ENCODE measurements at regions not wholly inside any gene's neighbourhood (a gene's known extent, or its start where the extent isn't known, plus 50 kb on each side); places are given as distances from the start of the nearest gene placed in this dataset.

GRCh38 chr6:112613410-112613809 is 266.3 kb downstream of the RFPL4B start:
- no peak for TF ChIP-seq EZH2phosphoT487 (IDR thresholded peaks at IDR 0.05; ENCODE audit: borderline replicate concordance, low read depth)
- TF ChIP-seq CTCF (IDR thresholded peaks at IDR 0.05) = no peak
- TF ChIP-seq POLR2AphosphoS5 (IDR thresholded peaks at IDR 0.05; ENCODE audit: low read depth, low read length) = no peak

Measured in SK-N-SH (cell line).